Thyroid gland (tissue), 4 donors: ENCODE measurements at regions not wholly inside any gene's neighbourhood (a gene's known extent, or its start where the extent isn't known, plus 50 kb on each side); places are given as distances from the start of the nearest gene placed in this dataset.

ENCODE experiments used
- DNase-seq, 2 donors: peaks; one replicate each; pipeline ENCODE4 v3.0.0-alpha.2; 2019
- H3K27ac ChIP-seq, 3 donors: fragments of 200-600 bp; sonication (generic); 1 replicate in 2 of 3; 2 replicates in 1 of 3; pipeline ENCODE4 v1.5.1; 2016 to 2019; ENCODE audit warnings: mild to moderate bottlenecking in 1 of 3, moderate library complexity in 1 of 3
- H3K27me3 ChIP-seq: fragments of 200-600 bp; sonication (generic); one replicate; pipeline ENCODE4 v1.5.1; 2019
- H3K36me3 ChIP-seq, 2 donors: fragments of 200-600 bp; sonication (generic); one replicate each; pipeline ENCODE4 v1.5.1; 2016 to 2019
- H3K4me1 ChIP-seq, 2 donors: fragments of 200-600 bp; sonication (generic); one replicate each; pipeline ENCODE4 v1.5.1; 2017 to 2019
- H3K4me3 ChIP-seq, 3 donors: fragments of 200-600 bp; sonication (generic); replicated peaks in 1 of 3; 1 replicate in 2 of 3; 2 replicates in 1 of 3; pipeline ENCODE4 v1.5.1; 2016; ENCODE audit warnings: mild to moderate bottlenecking in 1 of 3
- H3K9me3 ChIP-seq: fragments of 200-600 bp; sonication (generic); one replicate; pipeline ENCODE4 v1.5.1; 2017
- POLR2A ChIP-seq, 2 donors: fragments of 450-650 bp; IDR thresholded peaks; one replicate each; pipeline ENCODE4 v1.6.1; 2017; ENCODE audit warnings: antibody characterized with exemption in 2 of 2, mild to moderate bottlenecking in 2 of 2, moderate library complexity in 1 of 2
- WGBS, 2 donors: methylation state at CpG; one replicate each; pipeline ENCODE4 v1.1.5; 2017; 5-methylcytosine and 5-hydroxymethylcytosine counted together
- intact Hi-C: fragments of 100-400 bp; cut with DNase I; formaldehyde crosslinking; loops from one replicate; pipeline ENCODE4 v1.15.1; 2023
- TF ChIP-seq, protein P1 (sequence below), 6 experiments: fragments of 200-600 bp in 3 of 6; fragments of 450-650 bp in 3 of 6; sonication (generic) in 3 of 6; IDR thresholded peaks; one replicate each; pipeline ENCODE4 v1.5.1; 2016 to 2019; ENCODE audit warnings: antibody characterized with exemption in 6 of 6, mild to moderate bottlenecking in 2 of 6, inconsistent platforms in 1 of 6, moderate library complexity in 1 of 6

DNA sequence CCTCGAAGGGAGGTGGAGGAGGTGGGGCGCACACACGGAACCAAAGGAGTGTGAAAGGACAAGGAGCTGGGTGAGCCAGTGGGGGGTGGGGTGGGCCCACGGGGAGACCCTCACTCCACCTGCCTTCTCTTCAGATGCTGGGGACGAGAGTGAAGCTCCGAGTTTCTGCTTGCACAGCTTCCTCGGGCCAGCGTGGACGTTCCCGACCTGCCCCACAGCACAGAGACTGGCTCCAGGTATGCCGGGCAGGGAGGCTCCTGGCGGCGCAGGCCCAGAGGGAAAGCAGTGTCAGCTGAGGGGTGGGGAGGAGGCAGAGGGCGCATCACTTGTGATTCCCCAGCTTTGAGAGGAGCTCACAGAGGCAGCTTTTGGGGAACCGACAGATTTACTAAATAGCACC lies 98.5 kb upstream of the RPS6KA2 start:
- H3K4me3 ChIP-seq: no peak overlapping the region
- no peaks in the 10 kb centered on the region for H3K36me3 ChIP-seq
- 88 to 91% methylated on average over 12 to 15 of the region's 15 CpGs for WGBS, 2 donors
- intact Hi-C loops: no loop called here
- no peaks in the 10 kb centered on the region for H3K9me3 ChIP-seq
- H3K27me3 ChIP-seq: no peaks in the 10 kb centered on the region
- no peak overlapping the region for H3K27ac ChIP-seq
- no peaks in the 10 kb centered on the region for H3K4me1 ChIP-seq
- no peak for DNase-seq
- TF ChIP-seq POLR2A (IDR thresholded peaks at IDR 0.05): no peak
- TF ChIP-seq, protein P1, sequence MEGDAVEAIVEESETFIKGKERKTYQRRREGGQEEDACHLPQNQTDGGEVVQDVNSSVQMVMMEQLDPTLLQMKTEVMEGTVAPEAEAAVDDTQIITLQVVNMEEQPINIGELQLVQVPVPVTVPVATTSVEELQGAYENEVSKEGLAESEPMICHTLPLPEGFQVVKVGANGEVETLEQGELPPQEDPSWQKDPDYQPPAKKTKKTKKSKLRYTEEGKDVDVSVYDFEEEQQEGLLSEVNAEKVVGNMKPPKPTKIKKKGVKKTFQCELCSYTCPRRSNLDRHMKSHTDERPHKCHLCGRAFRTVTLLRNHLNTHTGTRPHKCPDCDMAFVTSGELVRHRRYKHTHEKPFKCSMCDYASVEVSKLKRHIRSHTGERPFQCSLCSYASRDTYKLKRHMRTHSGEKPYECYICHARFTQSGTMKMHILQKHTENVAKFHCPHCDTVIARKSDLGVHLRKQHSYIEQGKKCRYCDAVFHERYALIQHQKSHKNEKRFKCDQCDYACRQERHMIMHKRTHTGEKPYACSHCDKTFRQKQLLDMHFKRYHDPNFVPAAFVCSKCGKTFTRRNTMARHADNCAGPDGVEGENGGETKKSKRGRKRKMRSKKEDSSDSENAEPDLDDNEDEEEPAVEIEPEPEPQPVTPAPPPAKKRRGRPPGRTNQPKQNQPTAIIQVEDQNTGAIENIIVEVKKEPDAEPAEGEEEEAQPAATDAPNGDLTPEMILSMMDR (IDR thresholded peaks at IDR 0.05): no peak

DNA sequence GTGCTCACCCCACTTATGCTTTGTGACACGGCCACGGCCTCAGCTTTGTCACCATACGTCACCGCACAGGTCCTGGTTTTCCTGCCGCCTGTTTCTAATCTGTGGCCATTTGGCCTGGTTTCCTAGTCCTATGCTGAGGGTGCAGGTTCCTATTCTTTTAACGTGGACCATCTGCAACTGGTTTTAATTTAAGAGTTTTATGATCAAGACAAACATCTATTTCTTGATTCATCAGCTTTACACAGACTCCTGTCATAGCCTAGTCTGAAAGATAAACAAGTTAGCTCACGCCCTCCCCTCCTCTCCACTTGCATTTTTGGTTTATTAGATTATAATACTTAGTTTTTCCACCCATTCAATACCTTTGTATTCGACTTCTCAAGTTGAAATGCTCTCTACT lies 97.5 kb upstream of the RPS6KA2 start:
- DNase-seq: no peak
- no peaks in the 10 kb centered on the region for H3K9me3 ChIP-seq
- 81 to 89% methylated on average over 8 of the region's 8 CpGs for WGBS, 2 donors
- H3K36me3 ChIP-seq: no peaks in the 10 kb centered on the region
- no peak overlapping the region for H3K27ac ChIP-seq
- no peaks in the 10 kb centered on the region for H3K27me3 ChIP-seq
- TF ChIP-seq, protein P1 (IDR thresholded peaks at IDR 0.05): no peak
- no peak for TF ChIP-seq POLR2A (IDR thresholded peaks at IDR 0.05)
- no peaks in the 10 kb centered on the region for H3K4me1 ChIP-seq
- no peak overlapping the region for H3K4me3 ChIP-seq
- intact Hi-C loops: no loop called here

DNA sequence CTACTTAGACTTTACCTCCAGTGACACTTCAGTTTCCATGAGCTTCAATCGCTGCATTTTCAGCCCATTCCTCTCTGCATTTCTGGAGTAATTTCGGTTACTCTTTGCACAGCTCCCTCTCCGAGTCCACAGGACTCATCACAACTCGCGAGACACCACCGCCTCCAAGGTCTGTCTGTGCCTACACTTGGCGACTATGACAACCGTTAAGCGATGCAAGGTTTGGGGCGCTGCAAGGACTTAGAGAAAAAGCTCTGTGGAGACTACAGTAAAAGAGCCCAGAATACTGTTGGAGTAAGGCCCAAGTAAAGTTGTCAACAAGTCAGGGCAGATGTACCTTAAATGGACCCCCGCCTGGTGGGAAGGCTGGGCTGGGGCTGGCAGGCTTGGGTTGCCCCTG lies 95.7 kb upstream of the RPS6KA2 start:
- Histone ChIP-seq H3K4me3 (no peak overlapping the region), H3K9me3 (no peaks in the 10 kb centered on the region), H3K27ac (no peak overlapping the region), H3K36me3 (no peaks in the 10 kb centered on the region), H3K4me1 (no peaks in the 10 kb centered on the region), H3K27me3 (no peaks in the 10 kb centered on the region)
- WGBS, 2 donors: 93 to 96% methylated on average over 11 of the region's 11 CpGs
- no peak for TF ChIP-seq POLR2A (IDR thresholded peaks at IDR 0.05)
- TF ChIP-seq, protein P1 (IDR thresholded peaks at IDR 0.05): no peak
- intact Hi-C loops: no loop called here
- no peak for DNase-seq

DNA sequence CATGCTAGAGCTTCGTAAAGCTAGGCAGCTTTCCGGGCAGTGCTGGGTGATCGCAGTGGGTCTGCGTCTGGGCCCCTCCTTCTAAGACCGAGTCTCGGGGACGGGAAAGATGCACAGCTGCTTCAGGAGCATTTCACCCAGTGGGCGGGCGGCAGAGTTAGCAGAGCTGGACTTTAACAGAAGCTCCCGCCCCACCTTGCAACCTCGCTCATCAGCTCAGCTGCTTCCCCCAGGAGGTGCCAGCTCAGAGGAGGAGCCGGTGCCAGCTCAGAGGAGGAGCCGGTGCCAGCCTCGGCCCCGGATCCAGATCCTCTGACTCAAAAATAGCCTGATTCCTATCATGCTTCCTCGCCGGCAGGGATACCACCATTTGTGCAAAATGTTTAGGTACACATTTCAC lies 94.5 kb upstream of the RPS6KA2 start:
- H3K36me3 ChIP-seq: no peaks in the 10 kb centered on the region
- no peaks in the 10 kb centered on the region for H3K27me3 ChIP-seq
- H3K9me3 ChIP-seq: no peaks in the 10 kb centered on the region
- DNase-seq: no peak
- no peak overlapping the region for H3K27ac ChIP-seq
- intact Hi-C loops: no loop called here
- no peaks in the 10 kb centered on the region for H3K4me1 ChIP-seq
- TF ChIP-seq POLR2A (IDR thresholded peaks at IDR 0.05): no peak
- TF ChIP-seq, protein P1 (IDR thresholded peaks at IDR 0.05): no peak
- 87 to 90% methylated on average over 16 of the region's 17 CpGs for WGBS, 2 donors
- H3K4me3 ChIP-seq: no peak overlapping the region

DNA sequence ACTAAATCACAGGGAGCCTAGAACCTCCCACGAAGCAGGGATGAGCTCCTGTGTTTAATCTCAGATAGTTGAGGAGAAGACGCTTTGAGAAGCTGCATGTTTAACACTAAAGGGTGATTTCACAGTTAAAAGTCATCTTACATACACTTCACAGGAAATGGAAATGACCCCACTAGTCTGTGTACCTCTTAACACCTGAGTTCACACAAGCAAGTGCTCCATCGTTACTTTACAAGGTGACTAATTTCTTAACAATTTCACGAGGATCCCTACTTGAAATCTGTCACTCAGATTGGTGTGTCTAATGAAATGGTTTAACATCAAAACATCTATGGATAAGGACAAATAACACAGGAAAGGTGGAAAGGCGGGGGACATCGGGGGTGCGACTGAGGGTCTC lies 93.8 kb upstream of the RPS6KA2 start:
- Histone ChIP-seq H3K9me3 (no peaks in the 10 kb centered on the region), H3K27ac (no peak overlapping the region), H3K4me1 (no peaks in the 10 kb centered on the region), H3K27me3 (no peaks in the 10 kb centered on the region), H3K36me3 (no peaks in the 10 kb centered on the region), H3K4me3 (no peak overlapping the region)
- intact Hi-C loops: no loop called here
- TF ChIP-seq POLR2A (IDR thresholded peaks at IDR 0.05): no peak
- TF ChIP-seq, protein P1 (IDR thresholded peaks at IDR 0.05): no peak
- DNase-seq: no peak
- WGBS, 2 donors: 79 to 86% methylated on average over 7 of the region's 7 CpGs
